ENCODE measurements at regions not wholly inside any gene's neighbourhood (a gene's known extent, or its start where the extent isn't known, plus 50 kb on each side); places are given as distances from the start of the nearest gene placed in this dataset.
"Not testable (repeated sequence)": the region's sequence is repeated elsewhere in the genome, so short reads cannot be mapped to it uniquely, and the experiment has no call there.

- peak; percentile 95 for DNase-seq (ENCODE audit: low read depth)
- H3K4me3 ChIP-seq (ENCODE audit: low read depth, low read length), result no peak overlapping the region
- TF ChIP-seq CTCF (conservative IDR thresholded peaks at IDR 0.05; ENCODE audit: low read depth, low read length), result peak; percentile 79
Measured at GRCh38 chr2:95728878-95729596, 137.2 kb downstream of the TRIM43 start.

GRCh38 chr2:95729597-95729955 lies 137.8 kb downstream of the TRIM43 start:
- DNase-seq (ENCODE audit: low read depth), result no peak
- no peak for TF ChIP-seq CTCF (conservative IDR thresholded peaks at IDR 0.05; ENCODE audit: low read depth, low read length)
- no peak overlapping the region for H3K4me3 ChIP-seq (ENCODE audit: low read depth, low read length)

- TF ChIP-seq CTCF (conservative IDR thresholded peaks at IDR 0.05; ENCODE audit: low read depth, low read length), result no peak
- no peak overlapping the region for H3K4me3 ChIP-seq (ENCODE audit: low read depth, low read length)
- peak; percentile 4 for DNase-seq (ENCODE audit: low read depth)
Measured at GRCh38 chr2:95730813-95731212, 139.0 kb downstream of the TRIM43 start.

GRCh38 chr2:95734976-95735890 lies 143.4 kb downstream of the TRIM43 start:
- no peak overlapping the region for H3K4me3 ChIP-seq (ENCODE audit: low read depth, low read length)
- DNase-seq (ENCODE audit: low read depth), result no peak
- no peak for TF ChIP-seq CTCF (conservative IDR thresholded peaks at IDR 0.05; ENCODE audit: low read depth, low read length)

GRCh38 chr2:95738301-95738700 lies 146.5 kb downstream of the TRIM43 start:
- no peak overlapping the region for H3K4me3 ChIP-seq (ENCODE audit: low read depth, low read length)
- no peak for TF ChIP-seq CTCF (conservative IDR thresholded peaks at IDR 0.05; ENCODE audit: low read depth, low read length)
- DNase-seq (ENCODE audit: low read depth), result no peak

- not testable (repeated sequence) for H3K4me3 ChIP-seq (ENCODE audit: low read depth, low read length); DNase-seq (ENCODE audit: low read depth)
Measured at GRCh38 chr2:95752126-95752525, 160.3 kb downstream of the TRIM43 start.

- not testable (repeated sequence) for DNase-seq (ENCODE audit: low read depth)
Measured at GRCh38 chr2:95753812-95754211, 162.0 kb downstream of the TRIM43 start.

GRCh38 chr2:95754213-95754612 lies 162.4 kb downstream of the TRIM43 start:
- not testable (repeated sequence) for H3K4me3 ChIP-seq (ENCODE audit: low read depth, low read length); DNase-seq (ENCODE audit: low read depth)

More at GRCh38 chr2:95753812-95754211, 162.0 kb downstream of the TRIM43 start:
- not testable (repeated sequence) for H3K4me3 ChIP-seq (ENCODE audit: low read depth, low read length)

- not testable (repeated sequence) for DNase-seq (ENCODE audit: low read depth); H3K4me3 ChIP-seq (ENCODE audit: low read depth, low read length)
Measured at GRCh38 chr2:95754819-95755563, 163.2 kb downstream of the TRIM43 start.

- not testable (repeated sequence) for DNase-seq (ENCODE audit: low read depth)
Measured at GRCh38 chr2:95755956-95756669, 164.3 kb downstream of the TRIM43 start.

More at GRCh38 chr2:95755956-95756669, 164.3 kb downstream of the TRIM43 start:
- H3K4me3 ChIP-seq (ENCODE audit: low read depth, low read length), result not testable (repeated sequence)
